Aorta (tissue), 5 donors: ENCODE measurements at regions not wholly inside any gene's neighbourhood (a gene's known extent, or its start where the extent isn't known, plus 50 kb on each side); places are given as distances from the start of the nearest gene placed in this dataset.

Experiments
- ATAC-seq: fragments of 200-7000 bp; cut with Tn5 transposase; one replicate; pipeline ENCODE4 v1.9.1; 2022; ENCODE audit warnings: moderate library complexity; ENCODE audit not compliant: low FRiP score
- DNase-seq, 2 donors: peaks; one replicate each; pipeline ENCODE4 v3.0.0-alpha.2; 2020
- H3K27ac ChIP-seq, 2 donors: one replicate each; pipeline ENCODE4 v1.5.1; 2013; ENCODE audit warnings: low read length in 2 of 2, mild to moderate bottlenecking in 2 of 2, moderate library complexity in 2 of 2, control low read depth in 1 of 2, inconsistent platforms in 1 of 2, low read depth in 1 of 2
- H3K27me3 ChIP-seq, 2 donors: one replicate each; pipeline ENCODE4 v1.6.1; 2013; ENCODE audit warnings: control low read depth in 1 of 2, low read length in 1 of 2, mild to moderate bottlenecking in 1 of 2, moderate library complexity in 1 of 2; ENCODE audit not compliant: insufficient read depth in 2 of 2, control insufficient read depth in 1 of 2
- H3K36me3 ChIP-seq, 2 donors: one replicate each; pipeline ENCODE4 v1.6.1; 2013; ENCODE audit warnings: control low read depth in 1 of 2, low read length in 1 of 2, mild to moderate bottlenecking in 1 of 2; ENCODE audit not compliant: insufficient read depth in 2 of 2, control insufficient read depth in 1 of 2
- H3K4me1 ChIP-seq, 2 donors: one replicate each; pipeline ENCODE4 v1.6.1; 2013; ENCODE audit warnings: low read length in 2 of 2, control low read depth in 1 of 2, mild to moderate bottlenecking in 1 of 2, moderate library complexity in 1 of 2; ENCODE audit not compliant: insufficient read depth in 2 of 2, control insufficient read depth in 1 of 2
- H3K4me3 ChIP-seq, 2 donors: one replicate each; pipeline ENCODE4 v1.5.1; 2013; ENCODE audit warnings: low read length in 2 of 2, control low read depth in 1 of 2, mild to moderate bottlenecking in 1 of 2
- H3K9me3 ChIP-seq: one replicate; pipeline ENCODE4 v1.6.1; 2013; ENCODE audit warnings: mild to moderate bottlenecking, low read length; ENCODE audit not compliant: control insufficient read depth
- WGBS, 2 donors: extraction: QIAGEN DNeasy Blood & Tissue Kit; methylation state at CpG; one replicate each; pipeline ENCODE4 v1.1.7; 2013; 5-methylcytosine and 5-hydroxymethylcytosine counted together
- intact Hi-C, 2 donors: fragments of 100-400 bp; cut with DNase I; formaldehyde crosslinking; loops; one replicate each; pipeline versions ENCODE4 v1.14.2 to v1.15.0; 2022
- donor health status: healthy with polysubstance abuse.
- donor health status: Bipolar disorder and iron deficiency.
- donor health status: DM: no; HTN: no; CAD: no.
- donor health status: DM: no; HTN: no; CAD: no.
- donor health status: DM: yes; HTN: yes; CAD: no.

GRCh38 chr2:235156055-235156454 lies 204.2 kb downstream of the SH3BP4 start:
- H3K9me3 ChIP-seq: peaks cover 3% of the 10 kb centered on the region
- H3K36me3 ChIP-seq: no peaks in the 10 kb centered on the region
- no peak overlapping the region for H3K4me3 ChIP-seq
- no peak overlapping the region for H3K27ac ChIP-seq
- no peaks in the 10 kb centered on the region for H3K27me3 ChIP-seq
- intact Hi-C loops: no loop called here
- DNase-seq: no peak
- WGBS, 2 donors: 67 to 70% methylated on average over 5 of the region's 5 CpGs
- H3K4me1 ChIP-seq: no peaks in the 10 kb centered on the region
- ATAC-seq: no peak

- WGBS, 2 donors: 73 to 77% methylated on average over 9 of the region's 9 CpGs
- intact Hi-C loops: no loop called here
- ATAC-seq (no peak), DNase-seq (no peak)
- no peaks in the 10 kb centered on the region for H3K27me3 ChIP-seq
- no peak overlapping the region for H3K4me3 ChIP-seq
- H3K36me3 ChIP-seq: no peaks in the 10 kb centered on the region
- no peak overlapping the region for H3K27ac ChIP-seq
- H3K4me1 ChIP-seq: no peaks in the 10 kb centered on the region
- peaks cover 3% of the 10 kb centered on the region for H3K9me3 ChIP-seq
Observed at GRCh38 chr2:235157746-235158482, 206.1 kb downstream of the SH3BP4 start.

- Histone ChIP-seq H3K4me3 (no peak overlapping the region), H3K27me3 (no peaks in the 10 kb centered on the region), H3K9me3 (peaks cover 3% of the 10 kb centered on the region), H3K27ac (no peak overlapping the region), H3K4me1 (no peaks in the 10 kb centered on the region), H3K36me3 (no peaks in the 10 kb centered on the region)
- DNase-seq (no peak), ATAC-seq (no peak)
- WGBS, 2 donors: 48 to 63% methylated on average over 7 of the region's 7 CpGs
- intact Hi-C loops: no loop called here
Observed at GRCh38 chr2:235160281-235160810, 208.5 kb downstream of the SH3BP4 start.

- no peak for ATAC-seq
- 84 to 88% methylated on average over 8 of the region's 8 CpGs for WGBS, 2 donors
- intact Hi-C loops: no loop called here
Observed at GRCh38 chr2:235161565-235161964, 209.7 kb downstream of the SH3BP4 start.

GRCh38 chr2:235162082-235162836 lies 210.4 kb downstream of the SH3BP4 start:
- peaks cover 3% of the 10 kb centered on the region for H3K9me3 ChIP-seq
- DNase-seq (no peak), ATAC-seq (no peak)
- H3K27ac ChIP-seq: no peak overlapping the region
- no peaks in the 10 kb centered on the region for H3K36me3 ChIP-seq
- H3K4me3 ChIP-seq: no peak overlapping the region
- intact Hi-C loops: no loop called here
- no peaks in the 10 kb centered on the region for H3K4me1 ChIP-seq
- no peaks in the 10 kb centered on the region for H3K27me3 ChIP-seq
- 72 to 75% methylated on average over 9 of the region's 9 CpGs for WGBS, 2 donors

More at GRCh38 chr2:235161565-235161964, 209.7 kb downstream of the SH3BP4 start:
- Histone ChIP-seq H3K4me3 (no peak overlapping the region), H3K27me3 (no peaks in the 10 kb centered on the region), H3K9me3 (peaks cover 3% of the 10 kb centered on the region), H3K36me3 (no peaks in the 10 kb centered on the region), H3K4me1 (no peaks in the 10 kb centered on the region), H3K27ac (no peak overlapping the region)
- no peak for DNase-seq

- ATAC-seq (no peak), DNase-seq (no peak)
- intact Hi-C loops: no loop called here
- Histone ChIP-seq H3K4me3 (no peak overlapping the region), H3K36me3 (no peaks in the 10 kb centered on the region), H3K9me3 (peaks cover 3% of the 10 kb centered on the region), H3K27ac (no peak overlapping the region), H3K27me3 (no peaks in the 10 kb centered on the region), H3K4me1 (no peaks in the 10 kb centered on the region)
- 74% methylated on average over 5 of the region's 5 CpGs for WGBS, 2 donors
Observed at GRCh38 chr2:235162837-235163197, 211.0 kb downstream of the SH3BP4 start.

- no peaks in the 10 kb centered on the region for H3K9me3 ChIP-seq
- no peaks in the 10 kb centered on the region for H3K4me1 ChIP-seq
- WGBS, 2 donors: 81 to 87% methylated on average over 9 of the region's 9 CpGs
- H3K36me3 ChIP-seq: no peaks in the 10 kb centered on the region
- H3K27ac ChIP-seq: no peak overlapping the region
- DNase-seq (no peak), ATAC-seq (no peak)
- intact Hi-C loops: no loop called here
- no peaks in the 10 kb centered on the region for H3K27me3 ChIP-seq
- no peak overlapping the region for H3K4me3 ChIP-seq
Observed at GRCh38 chr2:235165136-235165535, 213.3 kb downstream of the SH3BP4 start.

GRCh38 chr2:235165631-235166030 lies 213.8 kb downstream of the SH3BP4 start:
- WGBS, 2 donors: 76 to 79% methylated on average over 4 of the region's 4 CpGs

More at GRCh38 chr2:235165631-235166030, 213.8 kb downstream of the SH3BP4 start:
- no peak overlapping the region for H3K27ac ChIP-seq
- intact Hi-C loops: no loop called here
- H3K4me3 ChIP-seq: no peak overlapping the region
- ATAC-seq: no peak
- no peaks in the 10 kb centered on the region for H3K4me1 ChIP-seq
- no peaks in the 10 kb centered on the region for H3K9me3 ChIP-seq
- H3K27me3 ChIP-seq: no peaks in the 10 kb centered on the region
- no peaks in the 10 kb centered on the region for H3K36me3 ChIP-seq
- DNase-seq: no peak
